Spleen (tissue), 11 donors: ENCODE measurements at regions not wholly inside any gene's neighbourhood (a gene's known extent, or its start where the extent isn't known, plus 50 kb on each side); places are given as distances from the start of the nearest gene placed in this dataset.

Experiments used
- DNase-seq: peaks from one replicate; pipeline ENCODE4 v3.0.0-alpha.2; 2020
- H3K27ac ChIP-seq, 8 donors: fragments of 200-600 bp; sonication (generic) in 7 of 8; 1 replicate in 4 of 8; 2 replicates in 4 of 8; pipeline versions ENCODE4 v1.5.0 to v1.8.0; 2016 to 2021; ENCODE audit warnings: inconsistent platforms in 4 of 8, mild to moderate bottlenecking in 4 of 8, moderate library complexity in 1 of 8
- H3K27me3 ChIP-seq, 7 donors: fragments of 200-600 bp; sonication (generic) in 6 of 7; replicated peaks in 1 of 7; 1 replicate in 4 of 7; 2 replicates in 3 of 7; pipeline versions ENCODE4 v1.5.0 to v1.8.0; 2016 to 2021; ENCODE audit warnings: inconsistent platforms in 3 of 7, mild to moderate bottlenecking in 1 of 7
- H3K36me3 ChIP-seq, 6 donors: fragments of 200-600 bp; sonication (generic) in 5 of 6; 1 replicate in 4 of 6; 2 replicates in 2 of 6; pipeline versions ENCODE4 v1.5.0 to v1.8.0; 2016 to 2021; ENCODE audit warnings: inconsistent platforms in 2 of 6
- H3K4me1 ChIP-seq, 6 donors: fragments of 200-600 bp; sonication (generic) in 5 of 6; 1 replicate in 3 of 6; 2 replicates in 3 of 6; pipeline versions ENCODE4 v1.5.0 to v1.8.0; 2016 to 2021; ENCODE audit warnings: inconsistent platforms in 3 of 6
- H3K4me3 ChIP-seq, 8 donors: fragments of 200-600 bp; sonication (generic) in 7 of 8; 1 replicate in 4 of 8; 2 replicates in 4 of 8; pipeline versions ENCODE4 v1.5.0 to v1.8.0; 2016 to 2021; ENCODE audit warnings: inconsistent platforms in 4 of 8, mild to moderate bottlenecking in 4 of 8, moderate library complexity in 2 of 8
- H3K9me3 ChIP-seq, 8 donors: fragments of 200-600 bp; sonication (generic) in 7 of 8; 1 replicate in 4 of 8; 2 replicates in 4 of 8; pipeline versions ENCODE4 v1.5.0 to v1.8.0; 2016 to 2021; ENCODE audit warnings: inconsistent platforms in 4 of 8
- CTCF ChIP-seq, 11 experiments: fragments of 200-600 bp in 7 of 11; fragments of 450-650 bp in 4 of 11; sonication (generic) in 4 of 11; IDR thresholded peaks in 8 of 11; conservative IDR thresholded peaks in 3 of 11; 1 replicate in 7 of 11; 2 replicates in 4 of 11; pipeline versions ENCODE4 v1.4.0 to v1.8.0; 2016 to 2021; ENCODE audit warnings: antibody characterized with exemption in 11 of 11, inconsistent platforms in 4 of 11, mild to moderate bottlenecking in 1 of 11
- POLR2A ChIP-seq, 3 donors: fragments of 450-650 bp; IDR thresholded peaks; one replicate each; pipeline ENCODE4 v1.5.1; 2017; ENCODE audit warnings: antibody characterized with exemption in 3 of 3, mild to moderate bottlenecking in 1 of 3
- POLR2AphosphoS5 ChIP-seq, 3 donors: sonication (generic); formaldehyde crosslinking; IDR thresholded peaks; one replicate each; pipeline ENCODE4 v1.5.1; 2017; ENCODE audit warnings: antibody characterized with exemption in 3 of 3
- WGBS, 5 donors: extraction: QIAGEN DNeasy Blood & Tissue Kit in 3 of 5; methylation state at CpG; one replicate each; pipeline versions ENCODE4 v1.1.5 to v1.1.7; 2013 to 2018; 5-methylcytosine and 5-hydroxymethylcytosine counted together
- intact Hi-C: fragments of 100-400 bp; cut with DNase I; formaldehyde crosslinking; loops from one replicate; pipeline ENCODE4 v1.15.0; 2023; ENCODE audit warnings: low total_unique reads
- donor health status: healthy with polysubstance abuse.
- donor health status: DM: no; HTN: no; CAD: no; lungs with moderate emphysema.
- donor health status: DM: no; HTN: no; CAD: no.
- donor health status: Bipolar disorder and iron deficiency.
- donor health status: healthy.
- donor health status: DM: no; HTN: no; CAD: no.
- donor health status: DM: yes; HTN: yes; CAD: no.

DNA sequence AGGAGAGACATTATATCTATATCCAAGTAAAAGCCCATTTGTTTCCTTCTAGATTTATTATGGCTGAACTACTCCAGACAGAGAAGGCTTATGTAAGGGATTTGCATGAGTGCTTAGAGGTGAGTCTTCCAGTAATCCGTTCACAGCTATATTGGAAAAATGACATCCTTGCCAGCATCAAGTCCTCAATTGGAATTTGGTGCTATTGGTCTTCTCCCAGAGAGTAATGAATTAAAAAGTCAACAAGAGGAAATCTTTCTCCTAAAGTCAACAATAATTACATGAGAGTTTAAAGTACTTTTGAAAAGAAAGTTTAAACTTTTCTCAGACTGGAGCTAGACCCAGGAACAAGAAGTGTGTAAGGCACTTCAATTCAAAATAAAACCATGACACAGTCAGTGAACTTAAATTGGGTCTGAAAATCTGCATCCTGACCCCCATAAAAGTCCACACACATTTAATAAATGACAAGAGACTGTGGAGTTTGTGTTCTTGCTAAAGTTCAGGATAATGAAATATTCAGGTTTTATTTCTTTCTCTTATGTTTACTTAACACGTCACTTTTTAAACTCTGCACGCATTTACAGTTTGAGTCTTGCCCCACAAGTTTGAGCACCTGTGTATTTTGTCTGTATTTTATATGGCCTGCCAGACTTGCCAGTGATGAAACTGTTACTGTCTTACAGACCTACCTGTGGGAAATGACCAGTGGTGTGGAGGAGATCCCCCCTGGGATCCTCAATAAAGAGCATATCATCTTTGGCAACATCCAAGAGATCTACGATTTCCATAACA lies 268.2 kb upstream of the UMPS start:
- H3K27me3 ChIP-seq, result no peaks in the 10 kb centered on the region
- no peaks in the 10 kb centered on the region for H3K4me1 ChIP-seq
- H3K4me3 ChIP-seq, result no peak overlapping the region
- 85 to 94% (median 89%) methylated on average over 4 of the region's 4 CpGs for WGBS, 5 donors
- peaks cover 0 to 35% (median 0%) of the 10 kb centered on the region in 6 donors for H3K36me3 ChIP-seq
- intact Hi-C loops, result no loop called here
- H3K27ac ChIP-seq, result no peak overlapping the region
- no peak for DNase-seq
- TF ChIP-seq CTCF (IDR thresholded peaks at IDR 0.05 in 8 of 11, conservative IDR thresholded peaks at IDR 0.05 in 3 of 11) (no peak), POLR2AphosphoS5 (IDR thresholded peaks at IDR 0.05) (no peak), POLR2A (IDR thresholded peaks at IDR 0.05) (no peak)
- no peaks in the 10 kb centered on the region for H3K9me3 ChIP-seq

DNA sequence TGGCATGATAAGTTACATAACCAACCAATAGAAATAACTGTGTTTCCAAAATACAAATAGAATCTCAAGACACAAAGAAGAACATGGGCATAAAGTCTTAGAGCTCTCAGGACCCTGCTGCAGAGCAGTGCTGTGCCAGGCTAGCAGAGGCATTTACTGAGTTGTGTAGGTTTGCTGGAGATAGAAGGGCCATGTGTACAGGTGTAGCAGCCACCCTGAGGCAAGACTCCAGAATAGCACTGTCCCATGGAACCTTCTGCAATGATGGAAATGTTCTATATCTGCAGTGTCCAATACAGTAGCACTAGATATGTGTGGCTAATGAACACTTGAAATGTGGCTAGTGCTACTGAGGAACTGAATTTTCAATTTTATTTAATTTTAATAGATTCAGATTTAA lies 267.0 kb upstream of the UMPS start:
- Histone ChIP-seq H3K9me3 (no peaks in the 10 kb centered on the region), H3K4me3 (no peak overlapping the region), H3K4me1 (peaks cover 0 to 3% (median 0%) of the 10 kb centered on the region in 6 donors), H3K36me3 (peaks cover 0 to 25% (median 0%) of the 10 kb centered on the region in 6 donors), H3K27ac (no peak overlapping the region), H3K27me3 (no peaks in the 10 kb centered on the region)
- TF ChIP-seq CTCF (IDR thresholded peaks at IDR 0.05 in 8 of 11, conservative IDR thresholded peaks at IDR 0.05 in 3 of 11), result no peak
- no peak for TF ChIP-seq POLR2AphosphoS5 (IDR thresholded peaks at IDR 0.05)
- TF ChIP-seq POLR2A (IDR thresholded peaks at IDR 0.05), result no peak
- no peak for DNase-seq
- intact Hi-C loops, result no loop called here

- no peak overlapping the region for H3K4me3 ChIP-seq
- TF ChIP-seq POLR2A (IDR thresholded peaks at IDR 0.05), result no peak
- TF ChIP-seq POLR2AphosphoS5 (IDR thresholded peaks at IDR 0.05), result peak in 2 of 3 donors; percentile 21 to 34
- TF ChIP-seq CTCF (IDR thresholded peaks at IDR 0.05 in 8 of 11, conservative IDR thresholded peaks at IDR 0.05 in 3 of 11), result peak; percentile 51 to 88 (median 77)
- H3K27ac ChIP-seq, result no peak overlapping the region
- intact Hi-C loops, result loop anchor here (5.0 kb wide), 1 partner anchor 451 kb away; no protein-coding TSS in a partner anchor
- 56 to 64% (median 59%) methylated on average over 10 of the region's 10 CpGs for WGBS, 5 donors
- peaks cover 0 to 10% (median 0%) of the 10 kb centered on the region in 6 donors for H3K36me3 ChIP-seq
- peaks cover 0 to 4% (median 0%) of the 10 kb centered on the region in 7 donors for H3K27me3 ChIP-seq
- H3K4me1 ChIP-seq, result peaks cover 0 to 6% (median 0%) of the 10 kb centered on the region in 6 donors
- no peak for DNase-seq
- H3K9me3 ChIP-seq, result no peaks in the 10 kb centered on the region
Measured at GRCh38 chr3:124467980-124468902, 262.0 kb upstream of the UMPS start.
